Keratinocyte (primary cell): ENCODE measurements at regions not wholly inside any gene's neighbourhood (a gene's known extent, or its start where the extent isn't known, plus 50 kb on each side); places are given as distances from the start of the nearest gene placed in this dataset.

Source experiments
- DNase-seq: peaks from one replicate; pipeline ENCODE4 v3.0.0-alpha.2; 2011; ENCODE audit warnings: low read depth, missing footprints, low spot score
- FAIRE-seq: peaks from 2 replicates; lab custom pipeline; 2011; peaks lifted over from hg19 to GRCh38; lab: Jason Lieb, UNC
- H2AFZ ChIP-seq: 2 replicates; pipeline ENCODE4 v1.6.0; 2012; ENCODE audit warnings: low read length, control low read depth, inconsistent platforms; ENCODE audit not compliant: control insufficient read depth
- H3K27ac ChIP-seq: 2 replicates; pipeline ENCODE4 v1.5.1; 2011; ENCODE audit warnings: low read length; ENCODE audit not compliant: control insufficient read depth, insufficient read depth
- H3K27me3 ChIP-seq: 3 replicates; pipeline ENCODE4 v1.6.0; 2011; ENCODE audit warnings: low read length; ENCODE audit not compliant: control insufficient read depth, insufficient read depth; ENCODE audit errors: extremely low read depth
- H3K36me3 ChIP-seq, 2 experiments: 2 replicates in 1 of 2; 3 replicates in 1 of 2; pipeline ENCODE4 v1.5.1; 2011; ENCODE audit warnings: low read length in 2 of 2, mild to moderate bottlenecking in 1 of 2; ENCODE audit not compliant: control insufficient read depth in 2 of 2, insufficient read depth in 2 of 2; ENCODE audit errors: extremely low read depth in 1 of 2
- H3K4me1 ChIP-seq: 3 replicates; pipeline ENCODE4 v1.5.1; 2011; ENCODE audit warnings: low read length; ENCODE audit not compliant: control insufficient read depth, insufficient read depth; ENCODE audit errors: extremely low read depth
- H3K4me2 ChIP-seq: 3 replicates; pipeline ENCODE4 v1.6.0; 2011; ENCODE audit warnings: low read depth, low read length; ENCODE audit not compliant: control insufficient read depth, insufficient read depth; ENCODE audit errors: extremely low read depth
- H3K4me3 ChIP-seq, 3 experiments: fragments of 200-600 bp in 1 of 3; sonication (generic) in 1 of 3; 2 replicates in 2 of 3; 3 replicates in 1 of 3; pipeline ENCODE4 v1.5.1; 2011 to 2016; ENCODE audit warnings: low read length in 3 of 3, mild to moderate bottlenecking in 3 of 3, control low read depth in 2 of 3, inconsistent platforms in 1 of 3, low read depth in 1 of 3, mixed read lengths in 1 of 3, mixed run types in 1 of 3, moderate library complexity in 1 of 3; ENCODE audit not compliant: control insufficient read depth in 2 of 3, insufficient read depth in 2 of 3; ENCODE audit errors: extremely low read depth in 1 of 3
- H3K79me2 ChIP-seq: 2 replicates; pipeline ENCODE4 v1.6.0; 2012; ENCODE audit warnings: low read length; ENCODE audit not compliant: control insufficient read depth, insufficient read depth
- H3K9ac ChIP-seq: 3 replicates; pipeline ENCODE4 v1.6.0; 2011; ENCODE audit warnings: low read length; ENCODE audit not compliant: control insufficient read depth, insufficient read depth; ENCODE audit errors: extremely low read depth
- H3K9me1 ChIP-seq: 3 replicates; pipeline ENCODE4 v1.6.0; 2011; ENCODE audit warnings: low read length; ENCODE audit not compliant: control insufficient read depth, insufficient read depth; ENCODE audit errors: extremely low read depth
- H3K9me3 ChIP-seq: 2 replicates; pipeline ENCODE4 v1.5.1; 2012; ENCODE audit warnings: low read depth, low read length; ENCODE audit not compliant: control insufficient read depth
- H4K20me1 ChIP-seq: 3 replicates; pipeline ENCODE4 v1.6.0; 2011; ENCODE audit warnings: low read length; ENCODE audit not compliant: control insufficient read depth, insufficient read depth; ENCODE audit errors: extremely low read depth
- CTCF ChIP-seq, 3 experiments: IDR thresholded peaks in 1 of 3; conservative IDR thresholded peaks in 1 of 3; optimal IDR thresholded peaks in 1 of 3; 2 replicates in 2 of 3; 3 replicates in 1 of 3; pipeline versions ENCODE3 to v1.5.1; 2011; ENCODE audit warnings: low read length in 3 of 3, mild to moderate bottlenecking in 3 of 3, moderate library complexity in 2 of 3, control low read depth in 1 of 3, inconsistent platforms in 1 of 3; ENCODE audit not compliant: insufficient read depth in 2 of 3; ENCODE audit errors: extremely low read depth in 1 of 3
- EZH2 ChIP-seq: IDR thresholded peaks from one replicate; pipeline ENCODE4 v1.6.1; 2012; ENCODE audit warnings: inconsistent platforms, mild to moderate bottlenecking, low read length, moderate library complexity
- dilution Hi-C: fragments of 300-500 bp; cut with MboI; formaldehyde crosslinking; loops from one replicate; pipeline ENCODE4 v1.7.0; 2020; ENCODE audit warnings: low sequenced_read_pairs; ENCODE audit not compliant: extremely low pct_ligation_motif_present

DNA sequence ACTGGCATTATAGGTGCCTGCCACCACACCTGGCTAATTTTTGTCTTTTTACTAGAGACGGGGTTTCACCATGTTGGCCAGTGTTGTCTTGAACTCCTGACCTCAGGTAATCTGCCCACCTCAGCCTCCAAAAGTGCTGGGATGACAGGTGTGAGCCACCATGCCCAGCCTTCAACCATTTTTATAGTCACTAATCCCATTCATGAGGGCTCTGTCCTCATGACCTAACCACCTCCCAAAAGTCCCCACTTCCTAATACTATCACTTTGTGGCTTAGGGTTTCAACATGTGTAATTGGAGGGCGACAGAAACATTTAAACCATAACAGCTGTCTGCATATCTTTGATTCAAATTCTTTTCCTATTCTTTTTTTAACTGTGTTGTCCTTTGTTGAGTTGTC lies 229.6 kb upstream of the AGA start:
- dilution Hi-C loops: no loop called here

DNA sequence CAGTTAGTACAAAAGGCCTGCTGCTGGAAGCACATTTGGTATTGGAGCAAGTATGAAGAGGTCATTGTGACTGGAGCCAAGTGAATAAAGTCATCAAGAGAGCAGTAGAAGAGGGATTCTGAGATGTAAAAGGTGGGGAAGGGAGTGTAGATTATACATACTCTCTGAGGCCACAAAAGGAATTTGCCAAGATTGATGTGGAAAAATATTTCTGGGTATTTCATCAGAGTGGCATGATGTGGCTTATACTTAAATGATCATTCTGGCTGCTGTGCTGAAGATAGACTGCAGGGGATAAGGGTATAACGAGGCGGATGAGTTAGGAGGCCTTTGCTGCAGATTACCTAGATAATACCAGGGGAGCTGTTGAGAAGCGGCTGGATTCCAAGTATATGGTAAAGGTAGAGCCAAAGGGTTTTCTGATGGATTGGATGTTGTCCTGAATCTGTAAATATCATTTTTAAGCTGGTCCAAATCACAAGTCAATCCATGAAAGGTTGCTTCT lies 231.8 kb upstream of the AGA start:
- TF ChIP-seq CTCF (optimal IDR thresholded peaks at IDR 0.05 in 1 of 3, IDR thresholded peaks at IDR 0.05 in 1 of 3, conservative IDR thresholded peaks at IDR 0.05 in 1 of 3; ENCODE audit: extremely low read depth in 1 of 3, insufficient read depth in 2 of 3, low read length in 3 of 3) (no peak), EZH2 (no peak)
- H3K9me1 ChIP-seq: no peaks in the 10 kb centered on the region
- no peaks in the 10 kb centered on the region for H3K27me3 ChIP-seq
- H3K27ac ChIP-seq: no peak overlapping the region
- no peak for FAIRE-seq
- dilution Hi-C loops: no loop called here
- H3K9ac ChIP-seq: no peak overlapping the region
- no peak overlapping the region for H3K4me2 ChIP-seq
- H3K36me3 ChIP-seq: no peaks in the 10 kb centered on the region
- H3K4me3 ChIP-seq: no peak overlapping the region
- H2AFZ ChIP-seq: no peak overlapping the region
- H4K20me1 ChIP-seq: no peaks in the 10 kb centered on the region
- DNase-seq: no peak
- H3K4me1 ChIP-seq: no peaks in the 10 kb centered on the region
- H3K9me3 ChIP-seq: no peaks in the 10 kb centered on the region
- no peaks in the 10 kb centered on the region for H3K79me2 ChIP-seq

More for the DNA sequence above, 229.6 kb upstream of the AGA start:
- no peak overlapping the region for H3K4me2 ChIP-seq
- H3K9ac ChIP-seq: no peak overlapping the region
- DNase-seq (no peak), FAIRE-seq (no peak)
- no peaks in the 10 kb centered on the region for H3K4me1 ChIP-seq
- H3K79me2 ChIP-seq: no peaks in the 10 kb centered on the region
- H2AFZ ChIP-seq: no peak overlapping the region
- no peak overlapping the region for H3K4me3 ChIP-seq
- H4K20me1 ChIP-seq: no peaks in the 10 kb centered on the region
- no peaks in the 10 kb centered on the region for H3K36me3 ChIP-seq
- no peaks in the 10 kb centered on the region for H3K27me3 ChIP-seq
- H3K9me1 ChIP-seq: no peaks in the 10 kb centered on the region
- TF ChIP-seq EZH2: no peak
- no peak for TF ChIP-seq CTCF (optimal IDR thresholded peaks at IDR 0.05 in 1 of 3, IDR thresholded peaks at IDR 0.05 in 1 of 3, conservative IDR thresholded peaks at IDR 0.05 in 1 of 3; ENCODE audit: extremely low read depth in 1 of 3, insufficient read depth in 2 of 3, low read length in 3 of 3)
- no peaks in the 10 kb centered on the region for H3K9me3 ChIP-seq
- H3K27ac ChIP-seq: no peak overlapping the region
